NCI-H2081 treated with DMSO at 0.1 percent for 48 hours (cell line): ENCODE measurements at regions not wholly inside any gene's neighbourhood (a gene's known extent, or its start where the extent isn't known, plus 50 kb on each side); places are given as distances from the start of the nearest gene placed in this dataset.
"Not testable (repeated sequence)": the region's sequence is repeated elsewhere in the genome, so short reads cannot be mapped to it uniquely, and the experiment has no call there.

Experiments
- DNase-seq: peaks from one replicate; lab custom pipeline; 2025; lab: John Stamatoyannopoulos, UW

GRCh38 chr4:128758314-128758922 lies 51.1 kb upstream of the JADE1 start:
- DNase-seq = no peak

GRCh38 chr4:128757712-128758111 lies 51.8 kb upstream of the JADE1 start:
- DNase-seq = no peak

- no peak for DNase-seq
Observed at GRCh38 chr4:128751354-128751753, 58.1 kb upstream of the JADE1 start.

- DNase-seq = not testable (repeated sequence)
Observed at GRCh38 chr4:128741748-128742147, 67.8 kb upstream of the JADE1 start.

GRCh38 chr4:128737098-128737513 lies 72.4 kb upstream of the JADE1 start:
- DNase-seq = no peak

GRCh38 chr4:128735714-128736113 lies 73.8 kb upstream of the JADE1 start:
- no peak for DNase-seq

- DNase-seq = no peak
Observed at GRCh38 chr4:128728190-128728589, 81.3 kb upstream of the JADE1 start.

GRCh38 chr4:128727658-128728057 lies 81.8 kb upstream of the JADE1 start:
- no peak for DNase-seq

GRCh38 chr4:128725405-128726055 lies 84.0 kb upstream of the JADE1 start:
- no peak for DNase-seq

GRCh38 chr4:128722911-128723310 lies 86.6 kb upstream of the JADE1 start:
- DNase-seq = no peak

GRCh38 chr4:128721896-128722295 lies 87.6 kb upstream of the JADE1 start:
- DNase-seq = no peak

GRCh38 chr4:128720270-128720669 lies 89.2 kb upstream of the JADE1 start:
- no peak for DNase-seq

GRCh38 chr4:128718768-128719167 lies 90.7 kb upstream of the JADE1 start:
- DNase-seq = no peak

- no peak for DNase-seq
Observed at GRCh38 chr4:128716338-128716737, 93.2 kb upstream of the JADE1 start.

- no peak for DNase-seq
Observed at GRCh38 chr4:128715616-128716015, 93.9 kb upstream of the JADE1 start.

- DNase-seq = no peak
Observed at GRCh38 chr4:128711361-128711760, 98.1 kb upstream of the JADE1 start.

- no peak for DNase-seq
Observed at GRCh38 chr4:128709268-128709667, 100.2 kb upstream of the JADE1 start.

- no peak for DNase-seq
Observed at GRCh38 chr4:128707864-128708263, 101.6 kb upstream of the JADE1 start.

- DNase-seq = no peak
Observed at GRCh38 chr4:128703948-128704347, 105.6 kb upstream of the JADE1 start.

- DNase-seq = no peak
Observed at GRCh38 chr4:128700659-128701350, 108.7 kb upstream of the JADE1 start.

GRCh38 chr4:128698386-128698785 lies 111.1 kb upstream of the JADE1 start:
- DNase-seq = no peak

- no peak for DNase-seq
Observed at GRCh38 chr4:128697323-128697722, 112.2 kb upstream of the JADE1 start.

- no peak for DNase-seq
Observed at GRCh38 chr4:128690011-128690410, 119.5 kb upstream of the JADE1 start.
